Fibroblast of lung (primary cell): ENCODE measurements at regions not wholly inside any gene's neighbourhood (a gene's known extent, or its start where the extent isn't known, plus 50 kb on each side); places are given as distances from the start of the nearest gene placed in this dataset.

Experiments
- DNase-seq, 2 donors: peaks; one replicate each; pipeline versions ENCODE4 v3.0.0 to v3.0.0-alpha.2; 2010; ENCODE audit warnings: low read depth in 2 of 2
- H2AFZ ChIP-seq: 2 replicates; pipeline ENCODE4 v1.5.1; 2012; ENCODE audit warnings: low read length, control low read depth, inconsistent platforms
- H3K27ac ChIP-seq: 2 replicates; pipeline ENCODE4 v1.5.1; 2011; ENCODE audit warnings: low read length, control low read depth; ENCODE audit not compliant: insufficient read depth
- H3K27me3 ChIP-seq: 2 replicates; pipeline ENCODE4 v1.5.1; 2011; ENCODE audit warnings: mild to moderate bottlenecking, low read length; ENCODE audit not compliant: control insufficient read depth, insufficient read depth
- H3K36me3 ChIP-seq: 2 replicates; pipeline ENCODE4 v1.5.1; 2011; ENCODE audit warnings: low read length; ENCODE audit not compliant: control insufficient read depth, insufficient read depth
- H3K4me1 ChIP-seq: 2 replicates; pipeline ENCODE4 v1.5.1; 2011; ENCODE audit warnings: low read length; ENCODE audit not compliant: control insufficient read depth, insufficient read depth; ENCODE audit errors: extremely low read depth
- H3K4me2 ChIP-seq: 2 replicates; pipeline ENCODE4 v1.5.1; 2011; ENCODE audit warnings: low read length, control low read depth; ENCODE audit not compliant: insufficient read depth; ENCODE audit errors: extremely low read depth
- H3K4me3 ChIP-seq, 4 experiments: fragments of 200-600 bp in 1 of 4; sonication (generic) in 1 of 4; replicated peaks in 1 of 4; 2 replicates each; pipeline ENCODE4 v1.5.1; 2011 to 2016; ENCODE audit warnings: low read length in 4 of 4, low read depth in 3 of 4, mild to moderate bottlenecking in 3 of 4, control low read depth in 2 of 4, inconsistent platforms in 1 of 4, mixed read lengths in 1 of 4; ENCODE audit not compliant: insufficient read depth in 1 of 4; ENCODE audit errors: control extremely low read depth in 1 of 4
- H3K79me2 ChIP-seq: 2 replicates; pipeline ENCODE4 v1.5.1; 2012; ENCODE audit warnings: mild to moderate bottlenecking, low read length, inconsistent platforms; ENCODE audit not compliant: control insufficient read depth, insufficient read depth
- H3K9ac ChIP-seq: 2 replicates; pipeline ENCODE4 v1.5.1; 2011; ENCODE audit warnings: mild to moderate bottlenecking, low read length, control low read depth; ENCODE audit not compliant: insufficient read depth
- H3K9me3 ChIP-seq: 2 replicates; pipeline ENCODE4 v1.5.1; 2012; ENCODE audit warnings: low read depth, low read length; ENCODE audit not compliant: control insufficient read depth, insufficient read depth
- H4K20me1 ChIP-seq: 2 replicates; pipeline ENCODE4 v1.5.1; 2011; ENCODE audit warnings: low read length; ENCODE audit not compliant: control insufficient read depth, insufficient read depth; ENCODE audit errors: extremely low read depth
- CTCF ChIP-seq, 2 donors: IDR thresholded peaks in 1 of 2; conservative IDR thresholded peaks in 1 of 2; 1 replicate in 1 of 2; 2 replicates in 1 of 2; pipeline ENCODE4 v1.5.1; 2011 to 2012; ENCODE audit warnings: low read length in 2 of 2, control low read depth in 1 of 2, inconsistent platforms in 1 of 2, low read depth in 1 of 2, mild to moderate bottlenecking in 1 of 2
- EZH2 ChIP-seq: IDR thresholded peaks from 2 replicates; pipeline ENCODE4 v1.5.1; 2012; ENCODE audit warnings: low read length, control low read depth, mild to moderate bottlenecking; ENCODE audit errors: missing control alignments

- Histone ChIP-seq H3K36me3 (no peaks in the 10 kb centered on the region), H3K4me1 (no peaks in the 10 kb centered on the region), H2AFZ (no peak overlapping the region), H3K4me3 (no peak overlapping the region), H3K9me3 (no peaks in the 10 kb centered on the region), H3K27ac (no peak overlapping the region), H4K20me1 (no peaks in the 10 kb centered on the region), H3K79me2 (no peaks in the 10 kb centered on the region), H3K27me3 (no peaks in the 10 kb centered on the region), H3K9ac (no peak overlapping the region), H3K4me2 (no peak overlapping the region)
- TF ChIP-seq EZH2 (no peak), CTCF (conservative IDR thresholded peaks at IDR 0.05 in 1 of 2, IDR thresholded peaks at IDR 0.05 in 1 of 2; ENCODE audit: low read depth in 1 of 2, low read length in 2 of 2) (no peak)
- DNase-seq = no peak
Measured at GRCh38 chr6:163754866-163755265, 340.3 kb downstream of the QKI start.

- no peak overlapping the region for H2AFZ ChIP-seq
- no peaks in the 10 kb centered on the region for H4K20me1 ChIP-seq
- no peak overlapping the region for H3K4me3 ChIP-seq
- H3K27me3 ChIP-seq = no peaks in the 10 kb centered on the region
- DNase-seq = peak in 1 of 2 donors; percentile 61
- H3K4me2 ChIP-seq = no peak overlapping the region
- no peak overlapping the region for H3K9ac ChIP-seq
- no peak for TF ChIP-seq CTCF (conservative IDR thresholded peaks at IDR 0.05 in 1 of 2, IDR thresholded peaks at IDR 0.05 in 1 of 2; ENCODE audit: low read depth in 1 of 2, low read length in 2 of 2)
- no peak for TF ChIP-seq EZH2
- no peaks in the 10 kb centered on the region for H3K36me3 ChIP-seq
- H3K27ac ChIP-seq = no peak overlapping the region
- H3K4me1 ChIP-seq = no peaks in the 10 kb centered on the region
- H3K79me2 ChIP-seq = no peaks in the 10 kb centered on the region
- H3K9me3 ChIP-seq = no peaks in the 10 kb centered on the region
Measured at GRCh38 chr6:163753430-163753829, 338.9 kb downstream of the QKI start.

GRCh38 chr6:163752446-163752845 lies 337.9 kb downstream of the QKI start:
- Histone ChIP-seq H3K9me3 (no peaks in the 10 kb centered on the region), H3K27me3 (no peaks in the 10 kb centered on the region)
- TF ChIP-seq CTCF (conservative IDR thresholded peaks at IDR 0.05 in 1 of 2, IDR thresholded peaks at IDR 0.05 in 1 of 2; ENCODE audit: low read depth in 1 of 2, low read length in 2 of 2) (no peak), EZH2 (no peak)

More at GRCh38 chr6:163752446-163752845, 337.9 kb downstream of the QKI start:
- Histone ChIP-seq H3K9ac (no peak overlapping the region), H3K27ac (no peak overlapping the region), H3K36me3 (no peaks in the 10 kb centered on the region), H3K4me3 (no peak overlapping the region), H3K4me2 (no peak overlapping the region), H3K4me1 (no peaks in the 10 kb centered on the region), H3K79me2 (no peaks in the 10 kb centered on the region), H4K20me1 (no peaks in the 10 kb centered on the region), H2AFZ (no peak overlapping the region)
- DNase-seq = no peak
